ENCODE measurements at regions not wholly inside any gene's neighbourhood (a gene's known extent, or its start where the extent isn't known, plus 50 kb on each side); places are given as distances from the start of the nearest gene placed in this dataset.

DNA sequence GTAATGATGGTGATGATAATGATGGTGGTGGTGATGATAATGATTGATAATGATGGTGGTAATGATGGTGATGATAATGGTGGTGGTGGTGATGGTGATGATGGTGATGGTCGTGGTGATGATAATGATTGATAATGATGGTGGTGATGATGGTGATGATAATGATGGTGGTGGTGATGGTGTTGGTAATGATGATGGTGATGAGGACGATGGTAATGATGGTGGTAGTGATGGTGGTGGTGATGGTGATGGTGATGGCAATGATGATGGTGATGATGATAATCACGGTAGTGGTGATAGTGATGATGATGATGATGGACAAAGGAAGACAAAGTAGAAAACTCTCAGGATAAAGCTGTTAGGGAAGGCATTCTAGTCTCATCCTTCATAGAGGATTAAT, 310.5 kb downstream of the MSX2 start:
- Histone ChIP-seq H3K27me3 (no peaks in the 10 kb centered on the region), H3K27ac (no peak overlapping the region), H3K36me3 (no peaks in the 10 kb centered on the region), H3K4me3 (no peak overlapping the region), H3K4me1 (no peaks in the 10 kb centered on the region), H3K9me3 (no peaks in the 10 kb centered on the region)
- DNase-seq, result no peak
- TF ChIP-seq, protein P1, sequence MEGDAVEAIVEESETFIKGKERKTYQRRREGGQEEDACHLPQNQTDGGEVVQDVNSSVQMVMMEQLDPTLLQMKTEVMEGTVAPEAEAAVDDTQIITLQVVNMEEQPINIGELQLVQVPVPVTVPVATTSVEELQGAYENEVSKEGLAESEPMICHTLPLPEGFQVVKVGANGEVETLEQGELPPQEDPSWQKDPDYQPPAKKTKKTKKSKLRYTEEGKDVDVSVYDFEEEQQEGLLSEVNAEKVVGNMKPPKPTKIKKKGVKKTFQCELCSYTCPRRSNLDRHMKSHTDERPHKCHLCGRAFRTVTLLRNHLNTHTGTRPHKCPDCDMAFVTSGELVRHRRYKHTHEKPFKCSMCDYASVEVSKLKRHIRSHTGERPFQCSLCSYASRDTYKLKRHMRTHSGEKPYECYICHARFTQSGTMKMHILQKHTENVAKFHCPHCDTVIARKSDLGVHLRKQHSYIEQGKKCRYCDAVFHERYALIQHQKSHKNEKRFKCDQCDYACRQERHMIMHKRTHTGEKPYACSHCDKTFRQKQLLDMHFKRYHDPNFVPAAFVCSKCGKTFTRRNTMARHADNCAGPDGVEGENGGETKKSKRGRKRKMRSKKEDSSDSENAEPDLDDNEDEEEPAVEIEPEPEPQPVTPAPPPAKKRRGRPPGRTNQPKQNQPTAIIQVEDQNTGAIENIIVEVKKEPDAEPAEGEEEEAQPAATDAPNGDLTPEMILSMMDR (IDR thresholded peaks at IDR 0.05), result no peak
- TF ChIP-seq POLR2A (IDR thresholded peaks at IDR 0.05), result no peak

DNA sequence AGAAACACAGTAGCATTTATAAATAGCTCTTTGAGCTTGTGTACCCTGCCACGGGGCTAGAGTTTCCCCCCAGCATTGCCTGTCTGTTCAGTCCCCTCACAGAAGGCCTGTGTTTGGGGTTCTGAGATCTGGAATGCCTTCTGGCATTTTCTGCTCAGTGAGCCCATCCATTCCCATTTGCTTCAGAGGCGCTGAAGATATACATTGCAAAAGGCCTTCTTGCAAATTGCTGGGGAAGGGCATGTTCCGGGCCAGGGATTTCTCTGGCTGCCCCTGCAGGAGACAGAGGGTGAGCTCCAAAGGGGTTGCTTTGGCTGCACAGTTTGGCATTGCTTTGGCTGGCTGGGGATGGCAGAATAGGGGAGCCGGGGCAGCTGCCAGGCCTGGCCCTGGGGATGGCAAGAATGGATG, 308.4 kb downstream of the MSX2 start:
- no peak overlapping the region for H3K27ac ChIP-seq
- no peaks in the 10 kb centered on the region for H3K27me3 ChIP-seq
- H3K4me1 ChIP-seq, result no peaks in the 10 kb centered on the region
- no peak for DNase-seq
- no peaks in the 10 kb centered on the region for H3K9me3 ChIP-seq
- no peaks in the 10 kb centered on the region for H3K36me3 ChIP-seq
- no peak overlapping the region for H3K4me3 ChIP-seq
- TF ChIP-seq, protein P1 (IDR thresholded peaks at IDR 0.05), result no peak
- no peak for TF ChIP-seq POLR2A (IDR thresholded peaks at IDR 0.05)

DNA sequence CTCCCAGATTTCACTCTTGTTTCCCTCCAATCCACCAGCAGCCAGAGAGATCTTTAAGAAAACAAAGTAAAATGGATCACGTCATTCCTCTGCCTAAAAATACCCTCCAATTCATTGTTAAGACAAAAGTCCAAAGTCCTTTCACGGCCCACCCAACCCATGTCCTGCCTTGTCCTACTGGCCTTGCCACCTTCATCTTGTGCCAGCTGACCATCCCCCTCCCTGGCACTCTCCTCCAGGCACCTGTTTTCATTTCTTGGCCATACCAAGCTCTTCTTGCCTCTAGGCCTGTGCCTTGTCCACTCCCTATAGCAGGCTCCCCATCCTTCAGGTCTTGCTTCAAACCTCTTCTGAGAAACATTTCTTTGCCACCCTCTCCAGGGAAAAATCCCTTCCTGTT, 307.6 kb downstream of the MSX2 start:
- TF ChIP-seq, protein P1 (IDR thresholded peaks at IDR 0.05), result no peak
- no peak for TF ChIP-seq POLR2A (IDR thresholded peaks at IDR 0.05)
- DNase-seq, result no peak
- no peak overlapping the region for H3K4me3 ChIP-seq
- H3K9me3 ChIP-seq, result no peaks in the 10 kb centered on the region
- H3K36me3 ChIP-seq, result no peaks in the 10 kb centered on the region
- no peaks in the 10 kb centered on the region for H3K27me3 ChIP-seq
- no peak overlapping the region for H3K27ac ChIP-seq
- H3K4me1 ChIP-seq, result no peaks in the 10 kb centered on the region

DNA sequence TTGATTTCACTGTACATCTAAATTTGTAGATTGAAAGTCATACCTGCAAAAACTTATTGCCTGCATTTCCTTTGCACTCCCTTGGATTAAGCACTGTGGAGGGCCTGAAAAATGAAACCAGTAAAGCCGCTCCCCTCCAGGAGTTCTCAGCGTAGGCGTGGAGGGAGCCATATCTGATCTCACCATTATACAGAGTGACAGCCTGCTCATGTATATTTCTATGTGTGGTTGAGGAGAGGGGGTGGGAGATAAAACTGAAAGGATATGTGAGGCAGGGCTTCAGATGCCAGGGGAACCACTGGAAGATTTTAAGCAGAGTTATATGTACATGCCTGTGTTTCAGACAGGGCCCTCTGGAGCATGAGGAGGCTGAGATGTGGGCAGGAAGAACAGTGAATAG, 303.0 kb downstream of the MSX2 start:
- H3K4me1 ChIP-seq, result no peaks in the 10 kb centered on the region
- no peaks in the 10 kb centered on the region for H3K36me3 ChIP-seq
- H3K9me3 ChIP-seq, result no peaks in the 10 kb centered on the region
- TF ChIP-seq, protein P1 (IDR thresholded peaks at IDR 0.05), result no peak
- no peak for TF ChIP-seq POLR2A (IDR thresholded peaks at IDR 0.05)
- no peak overlapping the region for H3K4me3 ChIP-seq
- H3K27me3 ChIP-seq, result no peaks in the 10 kb centered on the region
- H3K27ac ChIP-seq, result no peak overlapping the region
- no peak for DNase-seq

DNA sequence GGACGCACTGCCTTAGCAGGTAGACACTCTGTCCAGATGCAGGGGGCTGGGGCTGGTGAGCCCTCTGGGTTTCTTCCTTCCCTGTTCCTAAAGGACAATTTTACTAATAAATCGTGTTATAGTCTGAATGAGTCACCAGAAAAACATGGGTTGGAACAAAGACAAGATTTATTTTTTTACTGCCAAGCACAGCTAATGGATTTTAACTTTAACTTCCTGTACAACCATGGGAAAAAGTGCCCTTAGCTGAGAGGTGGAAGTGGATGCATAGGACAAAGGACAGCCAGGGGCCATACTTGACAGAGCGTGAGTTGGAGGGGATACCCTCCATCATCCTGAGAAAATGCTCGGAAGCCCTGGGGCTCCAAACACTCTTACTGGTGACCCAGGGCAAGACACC, 300.7 kb downstream of the MSX2 start:
- H3K27me3 ChIP-seq, result no peaks in the 10 kb centered on the region
- no peak overlapping the region for H3K27ac ChIP-seq
- no peak overlapping the region for H3K4me3 ChIP-seq
- DNase-seq, result no peak
- no peaks in the 10 kb centered on the region for H3K4me1 ChIP-seq
- no peaks in the 10 kb centered on the region for H3K9me3 ChIP-seq
- no peaks in the 10 kb centered on the region for H3K36me3 ChIP-seq
- no peak for TF ChIP-seq POLR2A (IDR thresholded peaks at IDR 0.05)
- TF ChIP-seq, protein P1 (IDR thresholded peaks at IDR 0.05), result no peak

Measured in Peyer's patch (tissue), 4 donors.